A673 (cell line): ENCODE measurements at regions not wholly inside any gene's neighbourhood (a gene's known extent, or its start where the extent isn't known, plus 50 kb on each side); places are given as distances from the start of the nearest gene placed in this dataset.

ENCODE experiments used
- CTCF ChIP-seq: fragments of 300-800, 200-600 bp; sonication (generic); conservative IDR thresholded peaks from 2 replicates; pipeline ENCODE4 v1.5.1; 2017; ENCODE audit warnings: low read depth, mild to moderate bottlenecking, antibody characterized with exemption, low read length, moderate library complexity, mixed read lengths
- EZH2 ChIP-seq: fragments of 200-600 bp; sonication (generic); IDR thresholded peaks from 2 replicates; pipeline ENCODE4 v1.6.1; 2017; ENCODE audit warnings: borderline replicate concordance, low read depth, mild to moderate bottlenecking, mixed read lengths, antibody characterized with exemption, low read length; ENCODE audit not compliant: poor library complexity, severe bottlenecking

DNA sequence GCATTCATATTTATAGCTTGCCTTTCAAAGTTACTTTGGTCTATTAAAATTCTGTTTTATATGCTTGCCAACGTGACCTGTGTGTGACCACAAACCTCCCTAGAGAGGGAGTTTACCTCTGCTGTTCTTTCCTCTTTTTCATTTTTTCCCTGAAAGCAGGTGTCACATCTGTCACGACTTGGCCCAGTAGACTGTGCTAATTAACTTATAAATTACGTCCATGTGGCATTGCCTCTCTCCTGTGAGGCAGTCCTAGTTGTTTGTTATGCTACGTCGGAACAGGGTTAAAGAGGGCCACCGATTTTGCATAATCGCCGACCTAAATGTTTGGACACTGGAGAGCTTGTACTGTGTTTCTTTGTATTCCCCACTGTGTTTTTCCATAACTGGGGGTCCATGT, 343.9 kb upstream of the FLRT2 start:
- TF ChIP-seq CTCF (no peak), EZH2 (no peak)
